Activated T-cell treated with anti-CD3 and anti-CD28 coated beads, Interleukin-2, amount 50 U/mL, for 72 hours (primary cell): ENCODE measurements at regions not wholly inside any gene's neighbourhood (a gene's known extent, or its start where the extent isn't known, plus 50 kb on each side); places are given as distances from the start of the nearest gene placed in this dataset.

ENCODE experiments used
- ATAC-seq, 2 donors: fragments of 150-1000 bp; cut with Tn5 transposase; replicated peaks in 1 of 2; 2 replicates each; pipeline ENCODE4 v1.10.0; 2021; ENCODE audit warnings: moderate library complexity in 2 of 2, mild to moderate bottlenecking in 1 of 2
- DNase-seq, 2 donors: peaks; one replicate each; pipeline ENCODE4 v3.0.0; 2021 to 2022; ENCODE audit warnings: mixed read lengths in 1 of 2
- H3K27ac Mint-ChIP-seq: one replicate; pipeline ENCODE4 v1.8.0; 2022; ENCODE audit warnings: mild to moderate bottlenecking, moderate library complexity, mixed read lengths
- H3K27me3 Mint-ChIP-seq: one replicate; pipeline ENCODE4 v1.8.0; 2022; ENCODE audit warnings: low read depth, mixed read lengths
- H3K36me3 Mint-ChIP-seq, 2 donors: one replicate each; pipeline ENCODE4 v1.8.0; 2022; ENCODE audit warnings: mixed read lengths in 2 of 2, mild to moderate bottlenecking in 1 of 2; ENCODE audit not compliant: insufficient read depth in 2 of 2
- H3K4me1 Mint-ChIP-seq: one replicate; pipeline ENCODE4 v1.8.0; 2022; ENCODE audit warnings: low read depth, mixed read lengths
- H3K4me3 Mint-ChIP-seq, 2 donors: one replicate each; pipeline ENCODE4 v1.8.0; 2022; ENCODE audit warnings: mild to moderate bottlenecking in 2 of 2, mixed read lengths in 2 of 2, moderate library complexity in 2 of 2
- H3K9me3 Mint-ChIP-seq, 2 donors: one replicate each; pipeline ENCODE4 v1.8.0; 2022; ENCODE audit warnings: mixed read lengths in 2 of 2

DNA sequence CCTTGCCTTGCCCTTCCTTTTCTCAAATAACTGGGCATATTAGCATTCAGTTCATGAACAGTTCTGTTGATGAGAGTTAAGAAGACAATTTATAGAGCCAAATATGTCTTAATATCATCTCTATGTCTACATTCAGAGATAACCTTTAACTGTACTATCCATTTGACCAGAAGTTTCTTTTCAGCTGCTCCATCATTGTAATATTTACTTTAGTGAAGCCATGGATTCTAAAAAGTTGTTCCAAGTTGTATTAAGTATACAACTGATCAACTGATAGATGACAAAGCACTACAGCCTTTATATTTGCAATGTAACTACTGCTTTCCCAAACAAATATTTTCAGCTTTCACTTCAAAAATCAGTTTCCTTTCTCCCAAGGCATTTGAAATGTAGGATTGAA lies 1252.7 kb downstream of the EPHA7 start:
- no peak overlapping the region for H3K4me3 Mint-ChIP-seq
- H3K36me3 Mint-ChIP-seq = peaks cover 0 to 2% of the 10 kb centered on the region in 2 donors
- no peaks in the 10 kb centered on the region for H3K4me1 Mint-ChIP-seq
- H3K9me3 Mint-ChIP-seq = peaks cover 0 to 5% of the 10 kb centered on the region in 2 donors
- H3K27ac Mint-ChIP-seq = no peak overlapping the region
- no peak for DNase-seq
- ATAC-seq = no peak
- H3K27me3 Mint-ChIP-seq = no peaks in the 10 kb centered on the region

DNA sequence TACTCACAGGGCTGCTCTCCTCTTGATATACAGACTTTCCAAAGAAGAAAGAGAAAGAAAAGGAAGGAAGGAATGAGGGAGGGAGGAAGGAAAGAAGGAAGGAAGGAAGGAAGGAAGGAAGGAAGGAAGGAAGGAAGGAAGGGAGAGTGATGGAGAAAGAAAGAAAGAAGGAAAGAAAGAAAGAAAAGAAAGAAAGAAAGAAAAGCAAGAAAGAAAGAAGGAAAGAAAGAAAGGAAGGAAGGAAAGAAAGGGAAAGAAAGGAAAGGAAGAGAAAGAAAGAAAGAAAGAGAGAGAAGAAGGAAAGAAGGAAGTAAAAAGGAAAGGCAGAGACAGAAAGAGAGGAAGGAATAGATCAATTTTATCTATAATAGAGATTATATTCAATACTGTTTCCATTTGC lies 1257.4 kb downstream of the EPHA7 start:
- H3K4me3 Mint-ChIP-seq = no peak overlapping the region
- H3K36me3 Mint-ChIP-seq = peaks cover 0 to 2% of the 10 kb centered on the region in 2 donors
- peaks cover 3 to 9% of the 10 kb centered on the region in 2 donors for H3K9me3 Mint-ChIP-seq
- no peak for DNase-seq
- H3K27ac Mint-ChIP-seq = no peak overlapping the region
- H3K27me3 Mint-ChIP-seq = no peaks in the 10 kb centered on the region
- no peak for ATAC-seq
- no peaks in the 10 kb centered on the region for H3K4me1 Mint-ChIP-seq

DNA sequence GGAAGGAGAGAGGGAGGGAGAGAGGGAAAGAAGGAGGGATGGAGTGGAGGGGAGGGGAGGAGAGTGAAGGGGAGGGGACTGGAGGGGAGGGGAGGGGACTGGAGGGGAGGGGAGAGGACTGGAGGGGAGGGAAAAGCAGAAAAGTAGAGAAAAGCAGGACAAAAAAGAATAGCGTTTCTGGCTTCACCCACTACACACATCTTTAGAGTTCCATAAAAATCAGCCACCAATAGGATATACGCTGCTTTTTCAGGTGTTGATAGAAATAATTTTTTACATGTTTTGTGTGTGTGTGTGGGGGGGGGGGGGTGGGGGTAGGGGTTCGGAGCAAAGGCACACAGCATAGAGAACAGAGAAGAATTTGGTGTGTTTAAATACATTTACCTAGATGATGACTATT lies 1259.1 kb downstream of the EPHA7 start:
- no peaks in the 10 kb centered on the region for H3K27me3 Mint-ChIP-seq

DNA sequence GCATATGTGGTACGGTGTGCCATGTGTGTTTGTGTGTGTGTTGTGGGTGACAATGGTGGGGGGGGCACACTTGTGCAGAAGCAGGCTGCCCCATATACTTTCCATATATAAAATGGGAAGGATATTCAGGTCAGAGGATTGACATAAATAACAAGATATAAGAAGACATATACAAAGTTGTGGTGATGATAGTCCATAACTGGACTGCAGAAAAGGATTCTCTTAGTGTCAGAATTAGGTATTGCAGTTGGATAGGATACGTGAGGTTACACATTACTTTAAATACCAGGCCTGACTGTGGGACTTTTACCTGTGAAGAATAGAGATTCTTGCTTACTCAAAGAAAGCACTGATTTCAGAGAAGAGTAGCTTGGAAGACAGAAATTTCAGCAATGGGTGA lies 1260.3 kb downstream of the EPHA7 start:
- H3K27ac Mint-ChIP-seq = no peak overlapping the region
- no peaks in the 10 kb centered on the region for H3K4me1 Mint-ChIP-seq
- no peak overlapping the region for H3K4me3 Mint-ChIP-seq
- peaks cover 6 to 12% of the 10 kb centered on the region in 2 donors for H3K9me3 Mint-ChIP-seq
- DNase-seq = no peak
- ATAC-seq = no peak
- H3K27me3 Mint-ChIP-seq = no peaks in the 10 kb centered on the region
- no peaks in the 10 kb centered on the region for H3K36me3 Mint-ChIP-seq

More for the DNA sequence above, 1259.1 kb downstream of the EPHA7 start:
- ATAC-seq (no peak), DNase-seq (no peak)
- Mint-ChIP-seq H3K9me3 (peaks cover 3 to 11% of the 10 kb centered on the region in 2 donors), H3K36me3 (peaks cover 0 to 2% of the 10 kb centered on the region in 2 donors), H3K4me3 (no peak overlapping the region), H3K4me1 (no peaks in the 10 kb centered on the region), H3K27ac (no peak overlapping the region)

DNA sequence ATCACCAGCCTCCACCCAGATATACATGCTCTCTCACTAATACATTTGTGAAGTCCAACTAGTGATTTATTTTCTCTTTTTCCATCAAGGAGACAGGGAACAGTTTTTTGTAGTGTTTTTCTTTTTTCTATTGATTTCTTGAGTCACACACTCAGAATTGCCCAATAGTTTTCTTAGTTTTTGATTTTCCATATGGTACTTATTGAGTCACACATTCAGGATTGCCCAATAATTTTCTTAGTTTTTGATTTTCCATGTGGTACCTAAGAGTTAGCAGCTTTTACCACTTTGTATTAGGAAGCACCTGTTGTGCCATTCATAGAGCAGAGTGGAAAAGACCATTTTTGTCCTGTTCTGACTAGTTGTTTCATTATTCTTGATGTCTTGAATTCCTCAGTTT lies 1268.8 kb downstream of the EPHA7 start:
- Mint-ChIP-seq H3K27ac (no peak overlapping the region), H3K27me3 (no peaks in the 10 kb centered on the region)

DNA sequence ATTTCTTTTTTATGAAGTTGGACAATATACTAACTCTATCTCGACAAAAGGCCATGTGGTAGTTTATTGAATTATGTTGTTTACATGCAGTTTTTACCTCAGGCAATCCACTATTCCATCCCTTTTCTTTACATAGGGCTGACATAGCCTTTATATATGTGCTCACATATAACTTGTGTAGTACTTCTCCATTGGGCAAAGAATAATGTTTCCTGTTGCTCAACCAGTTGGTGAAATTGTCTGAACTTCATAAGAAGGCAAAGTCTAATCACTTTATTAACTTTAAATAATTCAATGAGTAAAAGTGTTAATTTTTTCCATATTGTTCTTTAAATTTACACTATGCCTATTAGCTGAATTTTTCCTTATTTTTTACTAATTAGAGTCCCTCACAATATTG lies 1272.1 kb downstream of the EPHA7 start:
- peaks cover 6 to 7% of the 10 kb centered on the region in 2 donors for H3K9me3 Mint-ChIP-seq
- DNase-seq (no peak), ATAC-seq (no peak)
- H3K4me1 Mint-ChIP-seq = no peaks in the 10 kb centered on the region
- no peak overlapping the region for H3K4me3 Mint-ChIP-seq
- H3K27ac Mint-ChIP-seq = no peak overlapping the region
- no peaks in the 10 kb centered on the region for H3K27me3 Mint-ChIP-seq
- H3K36me3 Mint-ChIP-seq = no peaks in the 10 kb centered on the region

More for the DNA sequence above, 1268.8 kb downstream of the EPHA7 start:
- H3K36me3 Mint-ChIP-seq = no peaks in the 10 kb centered on the region
- ATAC-seq = no peak
- H3K4me1 Mint-ChIP-seq = no peaks in the 10 kb centered on the region
- no peak overlapping the region for H3K4me3 Mint-ChIP-seq
- H3K9me3 Mint-ChIP-seq = peaks cover 5 to 10% of the 10 kb centered on the region in 2 donors
- DNase-seq = no peak

DNA sequence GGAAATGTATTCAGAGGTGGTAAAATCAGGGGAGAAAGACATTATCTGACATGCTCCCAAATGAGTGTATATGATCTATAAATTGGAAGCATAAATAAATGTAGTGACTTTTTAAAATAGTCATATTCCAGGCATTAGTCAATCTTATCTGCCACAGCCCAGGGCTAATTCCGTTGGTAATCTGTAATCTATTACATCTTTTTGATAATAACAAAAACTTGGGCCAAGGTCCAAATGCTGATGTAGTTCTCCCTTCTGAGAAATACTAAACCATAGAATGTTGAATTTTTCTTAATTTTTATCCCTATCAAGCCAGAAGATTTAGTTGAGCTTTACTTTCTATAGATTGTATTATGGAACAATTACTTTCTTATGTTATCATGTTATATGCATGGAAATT lies 1279.8 kb downstream of the EPHA7 start:
- DNase-seq = no peak
- no peaks in the 10 kb centered on the region for H3K27me3 Mint-ChIP-seq
- no peak for ATAC-seq
- peaks cover 5 to 9% of the 10 kb centered on the region in 2 donors for H3K9me3 Mint-ChIP-seq
- no peak overlapping the region for H3K4me3 Mint-ChIP-seq
- no peak overlapping the region for H3K27ac Mint-ChIP-seq
- no peaks in the 10 kb centered on the region for H3K36me3 Mint-ChIP-seq
- no peaks in the 10 kb centered on the region for H3K4me1 Mint-ChIP-seq

DNA sequence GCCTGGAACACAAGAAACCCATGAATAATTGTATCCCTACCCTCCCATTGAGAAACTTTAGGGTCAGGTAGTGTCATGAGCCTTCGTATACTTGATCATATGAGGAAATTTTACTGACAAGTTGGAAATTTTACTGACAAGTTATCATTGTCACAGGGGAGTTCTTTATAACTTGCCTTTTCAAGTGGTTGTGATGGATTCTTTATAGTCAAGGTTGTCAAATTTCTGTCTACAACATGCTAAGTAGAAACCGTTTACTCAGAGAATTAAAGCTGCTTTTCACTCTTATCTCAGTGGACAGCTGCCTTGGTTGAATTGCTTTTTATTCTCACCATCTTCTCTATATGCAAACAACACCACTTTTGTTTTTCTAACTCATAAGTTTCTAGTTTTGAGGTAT lies 1286.4 kb downstream of the EPHA7 start:
- no peaks in the 10 kb centered on the region for H3K4me1 Mint-ChIP-seq
- DNase-seq = no peak
- H3K4me3 Mint-ChIP-seq = no peak overlapping the region
- ATAC-seq = no peak
- H3K27ac Mint-ChIP-seq = no peak overlapping the region
- H3K9me3 Mint-ChIP-seq = peaks cover 9% of the 10 kb centered on the region in 2 donors
- H3K27me3 Mint-ChIP-seq = no peaks in the 10 kb centered on the region
- no peaks in the 10 kb centered on the region for H3K36me3 Mint-ChIP-seq

DNA sequence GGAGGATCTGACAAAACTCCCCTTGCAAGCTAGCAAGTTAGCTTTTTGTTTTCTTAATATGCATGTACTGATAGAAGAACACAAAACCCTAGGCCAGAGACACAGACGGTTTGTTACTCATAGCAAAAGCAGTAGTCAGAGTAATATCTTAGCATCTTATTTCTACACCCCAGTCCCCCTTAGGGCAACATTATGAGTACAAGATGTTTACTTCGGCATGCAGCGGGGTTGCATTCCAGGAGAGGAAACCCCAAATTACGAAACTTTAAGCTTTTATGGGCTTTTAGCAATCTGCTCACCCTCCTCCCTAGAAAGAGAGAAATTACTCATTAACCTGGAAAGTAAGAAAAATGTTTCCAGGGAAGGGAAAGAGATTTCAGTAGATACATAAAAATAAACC lies 1286.9 kb downstream of the EPHA7 start:
- H3K4me3 Mint-ChIP-seq = no peak overlapping the region
- H3K27me3 Mint-ChIP-seq = no peaks in the 10 kb centered on the region
- no peaks in the 10 kb centered on the region for H3K36me3 Mint-ChIP-seq
- H3K9me3 Mint-ChIP-seq = peaks cover 9% of the 10 kb centered on the region in 2 donors
- H3K27ac Mint-ChIP-seq = no peak overlapping the region
- H3K4me1 Mint-ChIP-seq = no peaks in the 10 kb centered on the region
- no peak for DNase-seq
- no peak for ATAC-seq

DNA sequence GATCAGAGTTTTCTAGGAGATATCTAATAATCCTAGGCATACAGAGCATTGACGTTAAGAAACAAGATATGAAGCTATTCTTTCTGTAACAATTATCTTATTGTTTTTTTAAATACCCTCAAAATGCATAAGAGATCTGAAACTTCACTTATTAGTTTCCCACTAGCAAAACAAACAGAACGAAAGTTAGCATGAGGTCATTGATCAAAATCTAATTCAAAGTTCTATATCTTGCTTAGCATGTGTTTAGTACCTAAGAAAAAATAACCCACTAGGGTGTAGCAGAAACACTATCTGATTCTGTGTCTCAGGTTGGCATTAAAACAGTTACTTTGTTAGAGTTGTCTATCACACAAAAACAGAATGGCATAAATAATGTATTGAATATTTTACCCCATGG lies 1288.4 kb downstream of the EPHA7 start:
- no peak overlapping the region for H3K27ac Mint-ChIP-seq
- no peak overlapping the region for H3K4me3 Mint-ChIP-seq
- DNase-seq = no peak
- no peaks in the 10 kb centered on the region for H3K36me3 Mint-ChIP-seq
- ATAC-seq = no peak
- peaks cover 6 to 15% of the 10 kb centered on the region in 2 donors for H3K9me3 Mint-ChIP-seq
- no peaks in the 10 kb centered on the region for H3K4me1 Mint-ChIP-seq
- no peaks in the 10 kb centered on the region for H3K27me3 Mint-ChIP-seq

DNA sequence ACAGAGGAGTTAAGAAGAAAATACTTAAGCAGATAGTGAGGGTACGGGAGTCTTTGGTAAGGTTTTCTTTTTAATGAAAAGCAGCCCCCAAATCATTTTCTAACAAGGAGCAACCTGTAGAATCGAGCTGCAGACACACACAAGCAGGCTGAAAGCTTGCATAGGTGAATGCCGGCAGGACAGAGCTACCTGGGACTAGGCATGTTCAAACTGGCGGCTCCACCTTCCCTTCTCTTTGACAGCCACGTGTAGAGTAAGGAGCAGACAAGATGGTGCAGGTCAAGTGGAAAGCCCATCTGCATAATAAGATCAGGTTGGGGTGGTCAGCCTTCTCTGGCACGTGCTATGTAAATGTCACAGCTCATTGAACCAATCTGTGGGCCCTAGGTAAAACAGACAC lies 1292.4 kb downstream of the EPHA7 start:
- DNase-seq (no peak), ATAC-seq (no peak)
- Mint-ChIP-seq H3K4me3 (no peak overlapping the region), H3K9me3 (peaks cover 2 to 7% of the 10 kb centered on the region in 2 donors), H3K36me3 (no peaks in the 10 kb centered on the region), H3K4me1 (no peaks in the 10 kb centered on the region), H3K27ac (no peak overlapping the region), H3K27me3 (no peaks in the 10 kb centered on the region)

DNA sequence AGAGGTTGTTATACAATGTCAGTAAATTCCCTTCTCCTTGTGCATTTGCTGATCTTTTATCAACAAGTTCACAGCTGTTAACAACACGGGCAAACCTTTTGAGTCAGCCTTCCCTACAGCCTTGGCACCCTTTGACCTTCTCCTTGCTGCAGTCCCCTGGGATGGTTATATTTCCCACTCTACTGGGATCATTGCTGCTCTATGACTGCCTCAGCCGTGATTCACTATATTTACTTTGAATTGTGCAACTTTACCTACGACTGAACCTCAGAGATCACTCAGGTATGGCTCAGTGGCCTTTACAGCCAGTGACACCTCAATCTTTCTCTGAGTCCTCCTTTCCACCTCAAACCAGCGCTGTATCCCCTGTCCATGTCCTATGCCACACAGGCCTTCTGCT lies 1293.3 kb downstream of the EPHA7 start:
- Mint-ChIP-seq H3K27me3 (no peaks in the 10 kb centered on the region), H3K9me3 (peaks cover 2 to 7% of the 10 kb centered on the region in 2 donors), H3K4me1 (no peaks in the 10 kb centered on the region), H3K36me3 (no peaks in the 10 kb centered on the region), H3K4me3 (no peak overlapping the region), H3K27ac (no peak overlapping the region)
- ATAC-seq (no peak), DNase-seq (no peak)

DNA sequence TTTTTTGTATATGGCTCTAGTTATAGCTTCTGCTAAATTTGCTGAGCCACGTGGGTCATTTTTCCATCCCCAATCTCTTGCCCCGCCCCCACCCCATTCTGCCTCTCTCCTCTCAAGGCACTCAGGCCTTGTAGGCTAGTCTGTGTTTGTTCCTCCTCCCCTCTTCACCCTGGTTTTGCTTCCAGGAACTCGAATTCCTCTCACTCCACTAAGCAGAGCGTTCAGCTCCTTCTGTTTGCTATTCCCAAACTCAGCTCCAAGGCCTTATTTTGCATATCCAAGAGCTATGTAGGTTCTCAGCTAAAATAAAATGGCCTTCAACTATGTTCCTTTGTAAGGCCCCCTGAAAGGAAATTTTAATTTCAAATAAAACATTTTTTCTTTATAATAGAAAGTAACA lies 1293.7 kb downstream of the EPHA7 start:
- no peak overlapping the region for H3K4me3 Mint-ChIP-seq
- no peaks in the 10 kb centered on the region for H3K27me3 Mint-ChIP-seq
- no peak overlapping the region for H3K27ac Mint-ChIP-seq
- H3K4me1 Mint-ChIP-seq = no peaks in the 10 kb centered on the region
- H3K36me3 Mint-ChIP-seq = no peaks in the 10 kb centered on the region
- no peak for DNase-seq
- H3K9me3 Mint-ChIP-seq = peaks cover 2 to 7% of the 10 kb centered on the region in 2 donors
- ATAC-seq = no peak

DNA sequence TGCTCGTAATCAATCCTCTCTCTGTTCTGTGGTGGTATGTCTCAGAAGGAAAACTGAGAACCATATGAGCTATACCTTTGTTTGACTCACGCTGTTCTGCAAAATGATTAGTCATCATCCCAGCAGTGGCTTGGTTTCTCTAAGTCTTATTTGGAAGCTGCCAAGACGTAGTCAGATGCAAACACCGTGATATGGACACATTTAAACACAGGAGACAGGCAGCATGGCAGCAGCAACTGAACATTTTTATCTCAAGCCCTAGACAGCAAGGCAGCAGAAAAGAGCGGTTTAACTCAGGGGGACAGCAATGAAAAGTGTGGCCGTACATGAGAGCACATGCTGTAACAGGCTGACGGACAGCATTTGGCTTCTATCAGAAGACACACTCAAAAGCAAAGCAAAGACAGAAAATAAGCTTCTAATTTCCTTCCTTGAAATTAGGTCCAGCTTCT lies 1295.1 kb downstream of the EPHA7 start:
- H3K4me3 Mint-ChIP-seq = no peak overlapping the region
- H3K27me3 Mint-ChIP-seq = no peaks in the 10 kb centered on the region
- DNase-seq (no peak), ATAC-seq (no peak)
- H3K4me1 Mint-ChIP-seq = no peaks in the 10 kb centered on the region
- no peak overlapping the region for H3K27ac Mint-ChIP-seq
- no peaks in the 10 kb centered on the region for H3K36me3 Mint-ChIP-seq
- peaks cover 2 to 7% of the 10 kb centered on the region in 2 donors for H3K9me3 Mint-ChIP-seq
